Spleen (tissue), 11 donors: ENCODE measurements at regions not wholly inside any gene's neighbourhood (a gene's known extent, or its start where the extent isn't known, plus 50 kb on each side); places are given as distances from the start of the nearest gene placed in this dataset.

ENCODE experiments used
- DNase-seq: peaks from one replicate; pipeline ENCODE4 v3.0.0-alpha.2; 2020
- H3K27ac ChIP-seq, 8 donors: fragments of 200-600 bp; sonication (generic) in 7 of 8; 1 replicate in 4 of 8; 2 replicates in 4 of 8; pipeline versions ENCODE4 v1.5.0 to v1.8.0; 2016 to 2021; ENCODE audit warnings: inconsistent platforms in 4 of 8, mild to moderate bottlenecking in 4 of 8, moderate library complexity in 1 of 8
- H3K27me3 ChIP-seq, 7 donors: fragments of 200-600 bp; sonication (generic) in 6 of 7; replicated peaks in 1 of 7; 1 replicate in 4 of 7; 2 replicates in 3 of 7; pipeline versions ENCODE4 v1.5.0 to v1.8.0; 2016 to 2021; ENCODE audit warnings: inconsistent platforms in 3 of 7, mild to moderate bottlenecking in 1 of 7
- H3K36me3 ChIP-seq, 6 donors: fragments of 200-600 bp; sonication (generic) in 5 of 6; 1 replicate in 4 of 6; 2 replicates in 2 of 6; pipeline versions ENCODE4 v1.5.0 to v1.8.0; 2016 to 2021; ENCODE audit warnings: inconsistent platforms in 2 of 6
- H3K4me1 ChIP-seq, 6 donors: fragments of 200-600 bp; sonication (generic) in 5 of 6; 1 replicate in 3 of 6; 2 replicates in 3 of 6; pipeline versions ENCODE4 v1.5.0 to v1.8.0; 2016 to 2021; ENCODE audit warnings: inconsistent platforms in 3 of 6
- H3K4me3 ChIP-seq, 8 donors: fragments of 200-600 bp; sonication (generic) in 7 of 8; 1 replicate in 4 of 8; 2 replicates in 4 of 8; pipeline versions ENCODE4 v1.5.0 to v1.8.0; 2016 to 2021; ENCODE audit warnings: inconsistent platforms in 4 of 8, mild to moderate bottlenecking in 4 of 8, moderate library complexity in 2 of 8
- H3K9me3 ChIP-seq, 8 donors: fragments of 200-600 bp; sonication (generic) in 7 of 8; 1 replicate in 4 of 8; 2 replicates in 4 of 8; pipeline versions ENCODE4 v1.5.0 to v1.8.0; 2016 to 2021; ENCODE audit warnings: inconsistent platforms in 4 of 8
- CTCF ChIP-seq, 11 experiments: fragments of 200-600 bp in 7 of 11; fragments of 450-650 bp in 4 of 11; sonication (generic) in 4 of 11; IDR thresholded peaks in 8 of 11; conservative IDR thresholded peaks in 3 of 11; 1 replicate in 7 of 11; 2 replicates in 4 of 11; pipeline versions ENCODE4 v1.4.0 to v1.8.0; 2016 to 2021; ENCODE audit warnings: antibody characterized with exemption in 11 of 11, inconsistent platforms in 4 of 11, mild to moderate bottlenecking in 1 of 11
- POLR2A ChIP-seq, 3 donors: fragments of 450-650 bp; IDR thresholded peaks; one replicate each; pipeline ENCODE4 v1.5.1; 2017; ENCODE audit warnings: antibody characterized with exemption in 3 of 3, mild to moderate bottlenecking in 1 of 3
- POLR2AphosphoS5 ChIP-seq, 3 donors: sonication (generic); formaldehyde crosslinking; IDR thresholded peaks; one replicate each; pipeline ENCODE4 v1.5.1; 2017; ENCODE audit warnings: antibody characterized with exemption in 3 of 3
- WGBS, 5 donors: extraction: QIAGEN DNeasy Blood & Tissue Kit in 3 of 5; methylation state at CpG; one replicate each; pipeline versions ENCODE4 v1.1.5 to v1.1.7; 2013 to 2018; 5-methylcytosine and 5-hydroxymethylcytosine counted together
- intact Hi-C: fragments of 100-400 bp; cut with DNase I; formaldehyde crosslinking; loops from one replicate; pipeline ENCODE4 v1.15.0; 2023; ENCODE audit warnings: low total_unique reads
- donor health status: healthy with polysubstance abuse.
- donor health status: DM: no; HTN: no; CAD: no; lungs with moderate emphysema.
- donor health status: DM: no; HTN: no; CAD: no.
- donor health status: Bipolar disorder and iron deficiency.
- donor health status: healthy.
- donor health status: DM: no; HTN: no; CAD: no.
- donor health status: DM: yes; HTN: yes; CAD: no.

- Histone ChIP-seq H3K4me1 (peaks cover 0 to 15% (median 0%) of the 10 kb centered on the region in 6 donors), H3K4me3 (no peak overlapping the region), H3K27me3 (peaks cover 0 to 16% (median 0%) of the 10 kb centered on the region in 7 donors), H3K9me3 (no peaks in the 10 kb centered on the region), H3K36me3 (no peaks in the 10 kb centered on the region), H3K27ac (no peak overlapping the region)
- no peak for TF ChIP-seq POLR2A (IDR thresholded peaks at IDR 0.05)
- TF ChIP-seq CTCF (IDR thresholded peaks at IDR 0.05 in 8 of 11, conservative IDR thresholded peaks at IDR 0.05 in 3 of 11): no peak
- TF ChIP-seq POLR2AphosphoS5 (IDR thresholded peaks at IDR 0.05): no peak
- DNase-seq: no peak
- 35 to 54% (median 41%) methylated on average over 3 of the region's 3 CpGs for WGBS, 5 donors
- intact Hi-C loops: no loop called here
Measured at GRCh38 chr1:199691540-199691939, 336.0 kb upstream of the NR5A2 start.

- Histone ChIP-seq H3K9me3 (no peaks in the 10 kb centered on the region), H3K27ac (no peak overlapping the region), H3K27me3 (peaks cover 0 to 16% (median 0%) of the 10 kb centered on the region in 7 donors), H3K4me1 (peaks cover 0 to 15% (median 0%) of the 10 kb centered on the region in 6 donors), H3K4me3 (no peak overlapping the region), H3K36me3 (no peaks in the 10 kb centered on the region)
- 96 to 99% (median 99%) methylated on average over 2 of the region's 2 CpGs for WGBS, 5 donors
- DNase-seq: no peak
- TF ChIP-seq CTCF (IDR thresholded peaks at IDR 0.05 in 8 of 11, conservative IDR thresholded peaks at IDR 0.05 in 3 of 11): no peak
- no peak for TF ChIP-seq POLR2AphosphoS5 (IDR thresholded peaks at IDR 0.05)
- TF ChIP-seq POLR2A (IDR thresholded peaks at IDR 0.05): no peak
- intact Hi-C loops: no loop called here
Measured at GRCh38 chr1:199693724-199694123, 333.8 kb upstream of the NR5A2 start.

DNA sequence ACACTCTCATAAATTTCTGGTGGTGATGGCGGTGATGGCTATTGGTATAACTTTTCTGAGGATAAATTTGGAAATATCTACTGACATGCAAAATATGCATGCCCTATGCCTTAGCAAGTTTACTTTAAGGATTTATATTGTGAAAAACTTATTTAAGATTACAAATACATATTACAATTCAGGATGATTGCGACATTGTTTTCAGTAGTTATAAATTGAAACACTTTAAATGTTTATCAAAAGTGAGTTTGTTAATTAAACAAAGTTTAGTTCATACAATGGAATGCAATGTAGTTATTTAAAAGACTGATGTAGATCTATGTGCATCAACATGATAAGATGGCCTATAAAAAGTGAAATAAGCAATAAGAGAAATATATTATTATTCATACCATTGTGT, 331.3 kb upstream of the NR5A2 start:
- intact Hi-C loops: no loop called here
- Histone ChIP-seq H3K27ac (no peak overlapping the region), H3K36me3 (no peaks in the 10 kb centered on the region), H3K4me1 (peaks cover 0 to 6% (median 0%) of the 10 kb centered on the region in 6 donors), H3K27me3 (peaks cover 0 to 12% (median 0%) of the 10 kb centered on the region in 7 donors), H3K9me3 (no peaks in the 10 kb centered on the region), H3K4me3 (no peak overlapping the region)
- 91 to 96% (median 95%) methylated on average over 2 of the region's 2 CpGs for WGBS, 5 donors
- TF ChIP-seq CTCF (IDR thresholded peaks at IDR 0.05 in 8 of 11, conservative IDR thresholded peaks at IDR 0.05 in 3 of 11): no peak
- TF ChIP-seq POLR2AphosphoS5 (IDR thresholded peaks at IDR 0.05): no peak
- no peak for TF ChIP-seq POLR2A (IDR thresholded peaks at IDR 0.05)
- DNase-seq: no peak

DNA sequence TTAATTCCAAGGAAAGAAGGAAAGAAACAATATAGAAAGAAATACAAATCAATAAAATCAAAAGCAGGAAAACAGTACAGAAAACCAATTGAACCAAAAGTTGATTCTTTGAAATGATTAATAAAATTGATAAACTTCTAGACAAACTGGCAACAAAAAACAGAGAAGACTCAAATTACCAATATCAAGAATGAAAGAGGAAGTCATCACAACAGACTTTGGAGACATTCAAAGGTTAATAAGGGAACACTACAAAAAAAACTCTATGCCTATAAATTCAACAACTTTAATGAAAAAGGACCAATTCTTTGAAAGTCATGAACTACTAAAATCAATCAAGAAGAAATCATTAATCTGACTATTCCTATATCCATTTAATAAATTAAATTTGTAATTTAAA, 329.3 kb upstream of the NR5A2 start:
- no peak for DNase-seq
- no peak for TF ChIP-seq POLR2AphosphoS5 (IDR thresholded peaks at IDR 0.05)
- TF ChIP-seq CTCF (IDR thresholded peaks at IDR 0.05 in 8 of 11, conservative IDR thresholded peaks at IDR 0.05 in 3 of 11): no peak
- no peak for TF ChIP-seq POLR2A (IDR thresholded peaks at IDR 0.05)
- Histone ChIP-seq H3K27me3 (peaks cover 0 to 4% (median 0%) of the 10 kb centered on the region in 7 donors), H3K27ac (no peak overlapping the region), H3K4me3 (no peak overlapping the region), H3K4me1 (no peaks in the 10 kb centered on the region), H3K36me3 (no peaks in the 10 kb centered on the region), H3K9me3 (no peaks in the 10 kb centered on the region)
- intact Hi-C loops: no loop called here
